ENCODE measurements at regions not wholly inside any gene's neighbourhood (a gene's known extent, or its start where the extent isn't known, plus 50 kb on each side); places are given as distances from the start of the nearest gene placed in this dataset.

DNA sequence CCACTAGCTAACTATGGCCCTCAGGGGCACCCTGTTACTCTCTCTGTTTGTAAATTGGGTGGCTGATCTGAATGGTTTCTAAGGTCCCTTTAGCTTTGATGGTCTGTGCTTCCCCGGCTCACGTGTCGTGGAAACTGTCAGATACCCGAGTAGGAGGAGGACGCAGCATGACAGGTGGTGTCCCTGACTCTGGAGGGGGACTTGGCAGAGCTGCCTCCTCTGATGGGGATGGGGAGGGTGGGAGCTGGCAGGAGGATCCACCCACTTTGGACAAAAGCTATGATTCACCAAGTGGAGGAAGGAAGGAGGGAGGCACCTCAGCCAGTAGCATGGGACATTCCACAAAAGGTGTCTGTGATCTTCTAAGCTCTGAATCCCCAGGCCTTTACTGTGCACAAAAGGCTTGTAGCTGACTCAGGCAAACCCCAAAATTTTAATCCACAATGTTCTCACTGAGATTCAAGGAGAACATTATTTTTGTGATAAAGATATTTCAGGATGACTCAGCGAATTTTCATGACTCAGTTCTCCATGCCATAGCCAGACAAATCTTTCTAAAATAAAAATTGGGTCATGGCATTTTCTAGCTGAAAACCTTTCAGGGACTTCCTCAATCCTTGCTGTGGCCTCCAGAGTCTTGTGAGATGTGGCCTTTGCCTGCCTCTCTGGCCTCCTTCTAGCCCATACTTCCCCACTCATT, 131.0 kb upstream of the BRINP1 start:
- TF ChIP-seq, protein P1, sequence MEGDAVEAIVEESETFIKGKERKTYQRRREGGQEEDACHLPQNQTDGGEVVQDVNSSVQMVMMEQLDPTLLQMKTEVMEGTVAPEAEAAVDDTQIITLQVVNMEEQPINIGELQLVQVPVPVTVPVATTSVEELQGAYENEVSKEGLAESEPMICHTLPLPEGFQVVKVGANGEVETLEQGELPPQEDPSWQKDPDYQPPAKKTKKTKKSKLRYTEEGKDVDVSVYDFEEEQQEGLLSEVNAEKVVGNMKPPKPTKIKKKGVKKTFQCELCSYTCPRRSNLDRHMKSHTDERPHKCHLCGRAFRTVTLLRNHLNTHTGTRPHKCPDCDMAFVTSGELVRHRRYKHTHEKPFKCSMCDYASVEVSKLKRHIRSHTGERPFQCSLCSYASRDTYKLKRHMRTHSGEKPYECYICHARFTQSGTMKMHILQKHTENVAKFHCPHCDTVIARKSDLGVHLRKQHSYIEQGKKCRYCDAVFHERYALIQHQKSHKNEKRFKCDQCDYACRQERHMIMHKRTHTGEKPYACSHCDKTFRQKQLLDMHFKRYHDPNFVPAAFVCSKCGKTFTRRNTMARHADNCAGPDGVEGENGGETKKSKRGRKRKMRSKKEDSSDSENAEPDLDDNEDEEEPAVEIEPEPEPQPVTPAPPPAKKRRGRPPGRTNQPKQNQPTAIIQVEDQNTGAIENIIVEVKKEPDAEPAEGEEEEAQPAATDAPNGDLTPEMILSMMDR (IDR thresholded peaks at IDR 0.05; ENCODE audit: low read depth, low read length), result no peak
- Histone ChIP-seq H3K4me1 (ENCODE audit: low read depth) (no peaks in the 10 kb centered on the region), H3K9me3 (ENCODE audit: low read depth) (no peaks in the 10 kb centered on the region), H3K4me3 (no peak overlapping the region), H3K36me3 (no peaks in the 10 kb centered on the region), H3K27me3 (no peaks in the 10 kb centered on the region), H3K27ac (no peak overlapping the region)
- DNase-seq (ENCODE audit: low read depth in 1 of 2, low spot score in 1 of 2), result no peak

DNA sequence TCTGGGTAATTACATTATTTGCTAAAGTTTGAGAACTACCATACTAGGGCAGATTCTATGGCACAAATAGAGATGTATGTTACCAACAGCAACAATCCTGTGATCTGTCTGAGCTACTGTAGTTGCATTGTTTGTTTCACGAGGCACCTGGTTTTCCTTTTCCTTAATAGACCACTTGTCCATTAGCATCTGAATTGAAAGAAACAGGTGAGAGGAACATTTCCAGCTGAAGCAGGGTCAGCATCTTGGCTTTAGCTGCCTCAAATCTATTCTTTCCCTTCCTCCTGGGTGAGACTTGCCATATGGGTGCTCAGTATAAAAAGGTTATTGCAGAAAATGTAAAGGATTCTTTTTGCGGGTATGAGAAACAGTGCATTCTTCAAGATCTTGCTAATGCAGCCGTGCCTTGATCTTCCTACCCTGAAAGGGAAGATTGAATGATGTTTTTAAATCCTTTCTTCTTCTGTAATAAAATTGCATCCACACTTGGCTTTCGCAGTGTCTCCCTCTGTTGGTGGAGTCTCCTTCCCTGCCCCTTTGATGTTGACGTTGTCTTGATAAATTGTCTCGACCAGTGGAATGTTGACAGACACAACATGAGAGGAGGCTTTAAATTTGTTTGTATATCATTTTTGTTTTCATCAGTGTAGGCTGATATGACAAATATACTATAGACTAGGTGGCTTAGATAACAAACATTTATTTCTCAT, 118.0 kb upstream of the BRINP1 start:
- no peaks in the 10 kb centered on the region for H3K36me3 ChIP-seq
- no peak for DNase-seq (ENCODE audit: low read depth in 1 of 2, low spot score in 1 of 2)

GRCh38 chr9:119483153-119483552, 113.9 kb upstream of the BRINP1 start:
- Histone ChIP-seq H3K27ac (no peak overlapping the region), H3K9me3 (ENCODE audit: low read depth) (no peaks in the 10 kb centered on the region), H3K4me1 (ENCODE audit: low read depth) (no peaks in the 10 kb centered on the region), H3K27me3 (no peaks in the 10 kb centered on the region), H3K36me3 (no peaks in the 10 kb centered on the region), H3K4me3 (no peak overlapping the region)
- DNase-seq (ENCODE audit: low read depth in 1 of 2, low spot score in 1 of 2), result no peak
- TF ChIP-seq, protein P1 (IDR thresholded peaks at IDR 0.05; ENCODE audit: low read depth, low read length), result no peak

More for the DNA sequence above, 118.0 kb upstream of the BRINP1 start:
- Histone ChIP-seq H3K4me3 (no peak overlapping the region), H3K27me3 (no peaks in the 10 kb centered on the region), H3K9me3 (ENCODE audit: low read depth) (no peaks in the 10 kb centered on the region), H3K4me1 (ENCODE audit: low read depth) (no peaks in the 10 kb centered on the region), H3K27ac (no peak overlapping the region)
- TF ChIP-seq, protein P1 (IDR thresholded peaks at IDR 0.05; ENCODE audit: low read depth, low read length), result no peak

DNA sequence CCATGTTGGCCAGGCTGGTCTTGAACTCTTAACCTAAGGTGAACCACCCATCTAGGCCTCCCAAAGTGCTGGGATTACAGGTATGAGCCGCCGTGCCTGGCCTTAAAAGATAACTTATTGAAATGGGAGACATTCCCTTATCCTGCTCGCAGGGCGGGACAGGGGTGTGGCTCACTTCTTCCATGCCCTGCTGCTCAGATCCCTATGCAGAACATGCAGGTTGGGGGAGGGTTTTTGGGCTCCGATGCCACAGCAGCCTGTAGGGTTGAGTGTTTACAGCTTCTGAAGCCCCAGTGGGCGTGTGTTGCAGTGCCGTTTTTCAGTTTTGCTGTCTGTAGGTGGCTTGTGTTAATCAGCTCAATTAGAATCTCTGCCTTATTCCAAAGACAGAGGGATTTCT, 108.0 kb upstream of the BRINP1 start:
- no peak overlapping the region for H3K4me3 ChIP-seq
- no peaks in the 10 kb centered on the region for H3K36me3 ChIP-seq
- H3K27me3 ChIP-seq, result no peaks in the 10 kb centered on the region
- no peak overlapping the region for H3K27ac ChIP-seq
- no peaks in the 10 kb centered on the region for H3K9me3 ChIP-seq (ENCODE audit: low read depth)
- DNase-seq (ENCODE audit: low read depth in 1 of 2, low spot score in 1 of 2), result no peak
- no peaks in the 10 kb centered on the region for H3K4me1 ChIP-seq (ENCODE audit: low read depth)
- TF ChIP-seq, protein P1 (IDR thresholded peaks at IDR 0.05; ENCODE audit: low read depth, low read length), result no peak

GRCh38 chr9:119458068-119458467, 88.8 kb upstream of the BRINP1 start:
- TF ChIP-seq, protein P1 (IDR thresholded peaks at IDR 0.05; ENCODE audit: low read depth, low read length), result no peak
- H3K9me3 ChIP-seq (ENCODE audit: low read depth), result no peaks in the 10 kb centered on the region
- no peaks in the 10 kb centered on the region for H3K36me3 ChIP-seq
- no peaks in the 10 kb centered on the region for H3K27me3 ChIP-seq
- H3K4me3 ChIP-seq, result no peak overlapping the region
- no peak overlapping the region for H3K27ac ChIP-seq
- no peaks in the 10 kb centered on the region for H3K4me1 ChIP-seq (ENCODE audit: low read depth)
- DNase-seq (ENCODE audit: low read depth in 1 of 2, low spot score in 1 of 2), result no peak

Data from cardiac muscle cell (in vitro differentiated cells and primary cell).